ENCODE measurements at regions not wholly inside any gene's neighbourhood (a gene's known extent, or its start where the extent isn't known, plus 50 kb on each side); places are given as distances from the start of the nearest gene placed in this dataset.

GRCh38 chr5:156125118-156125517 lies 201.8 kb upstream of the SGCD start (continued):
- TF ChIP-seq CSRNP3 (CRISPR knock-in tag; IDR thresholded peaks at IDR 0.05), result no peak

GRCh38 chr5:156126716-156127115 lies 200.2 kb upstream of the SGCD start:
- no peak for ATAC-seq
- TF ChIP-seq CREB5 (CRISPR knock-in tag; IDR thresholded peaks at IDR 0.05; ENCODE audit: low read depth) (no peak), CSDC2 (CRISPR knock-in tag; IDR thresholded peaks at IDR 0.05) (no peak), ZNF70 (CRISPR knock-in tag; IDR thresholded peaks at IDR 0.05) (no peak), GLIS3 (CRISPR knock-in tag; IDR thresholded peaks at IDR 0.05) (no peak), PPARA (CRISPR knock-in tag; IDR thresholded peaks at IDR 0.05; ENCODE audit: borderline replicate concordance) (no peak), RARB (CRISPR knock-in tag; IDR thresholded peaks at IDR 0.05) (no peak), TCF4 (CRISPR knock-in tag; IDR thresholded peaks at IDR 0.05; ENCODE audit: borderline replicate concordance) (no peak), ZC3H10 (CRISPR knock-in tag; IDR thresholded peaks at IDR 0.05) (no peak), SNAI2 (CRISPR knock-in tag; IDR thresholded peaks at IDR 0.05) (no peak), ISL1 (CRISPR knock-in tag; IDR thresholded peaks at IDR 0.05) (no peak), ZNF565 (CRISPR knock-in tag; conservative IDR thresholded peaks at IDR 0.05; ENCODE audit: low read depth) (no peak)

- TF ChIP-seq TOX (CRISPR knock-in tag; IDR thresholded peaks at IDR 0.05; ENCODE audit: borderline replicate concordance), result no peak
- no peak for ATAC-seq
Observed at GRCh38 chr5:156128026-156128425, 198.9 kb upstream of the SGCD start.

- TF ChIP-seq ARNTL (CRISPR knock-in tag; IDR thresholded peaks at IDR 0.05; ENCODE audit: borderline replicate concordance, low read depth) (no peak), CSRNP3 (CRISPR knock-in tag; IDR thresholded peaks at IDR 0.05) (no peak), OSR1 (CRISPR knock-in tag; IDR thresholded peaks at IDR 0.05) (no peak), ISL1 (CRISPR knock-in tag; IDR thresholded peaks at IDR 0.05) (no peak), ESRRG (CRISPR knock-in tag; IDR thresholded peaks at IDR 0.05) (no peak), CSDC2 (CRISPR knock-in tag; IDR thresholded peaks at IDR 0.05) (no peak), PATZ1 (CRISPR knock-in tag; IDR thresholded peaks at IDR 0.05; ENCODE audit: borderline replicate concordance) (no peak), SNAI2 (CRISPR knock-in tag; IDR thresholded peaks at IDR 0.05) (no peak), ZC3H10 (CRISPR knock-in tag; IDR thresholded peaks at IDR 0.05) (no peak), RARB (CRISPR knock-in tag; IDR thresholded peaks at IDR 0.05) (no peak), ZFP3 (CRISPR knock-in tag; IDR thresholded peaks at IDR 0.05) (no peak), ZNF70 (CRISPR knock-in tag; IDR thresholded peaks at IDR 0.05) (no peak)
- no peak for ATAC-seq
Observed at GRCh38 chr5:156134216-156134615, 192.7 kb upstream of the SGCD start.

GRCh38 chr5:156135531-156135930 lies 191.4 kb upstream of the SGCD start:
- TF ChIP-seq ZFP30 (CRISPR knock-in tag; IDR thresholded peaks at IDR 0.05) (no peak), CSRNP3 (CRISPR knock-in tag; IDR thresholded peaks at IDR 0.05) (no peak), ARNTL (CRISPR knock-in tag; IDR thresholded peaks at IDR 0.05; ENCODE audit: borderline replicate concordance, low read depth) (no peak), ISL1 (CRISPR knock-in tag; IDR thresholded peaks at IDR 0.05) (no peak), RARB (CRISPR knock-in tag; IDR thresholded peaks at IDR 0.05) (no peak), PPARA (CRISPR knock-in tag; IDR thresholded peaks at IDR 0.05; ENCODE audit: borderline replicate concordance) (no peak), BACH2 (CRISPR knock-in tag; IDR thresholded peaks at IDR 0.05; ENCODE audit: borderline replicate concordance) (no peak), ZNF8 (CRISPR knock-in tag; IDR thresholded peaks at IDR 0.05) (no peak), ZFP3 (CRISPR knock-in tag; IDR thresholded peaks at IDR 0.05) (no peak), ZNF565 (CRISPR knock-in tag; conservative IDR thresholded peaks at IDR 0.05; ENCODE audit: low read depth) (no peak), TSHZ2 (CRISPR knock-in tag; IDR thresholded peaks at IDR 0.05) (no peak), PATZ1 (CRISPR knock-in tag; IDR thresholded peaks at IDR 0.05; ENCODE audit: borderline replicate concordance) (no peak), CSDC2 (CRISPR knock-in tag; IDR thresholded peaks at IDR 0.05) (no peak), ZC3H10 (CRISPR knock-in tag; IDR thresholded peaks at IDR 0.05) (no peak)
- ATAC-seq, result no peak

Data from SK-N-SH treated with all-trans-retinoic acid at 6 μM for 48 hours (cell line).